HEK293 (cell line): ENCODE measurements at regions not wholly inside any gene's neighbourhood (a gene's known extent, or its start where the extent isn't known, plus 50 kb on each side); places are given as distances from the start of the nearest gene placed in this dataset.

ENCODE experiments used
- EGR2 ChIP-seq: fragments of 450-650 bp; formaldehyde crosslinking; IDR thresholded peaks from 2 replicates; pipeline ENCODE4 v1.5.1; 2016; ENCODE audit warnings: low read depth, missing biosample characterization, missing genetic modification characterization
- FEZF1 ChIP-seq: fragments of 450-650 bp; formaldehyde crosslinking; IDR thresholded peaks from 2 replicates; pipeline ENCODE4 v1.5.1; 2016; ENCODE audit warnings: missing biosample characterization, missing genetic modification characterization
- GLIS2 ChIP-seq: fragments of 450-650 bp; formaldehyde crosslinking; IDR thresholded peaks from 2 replicates; pipeline ENCODE4 v1.5.1; 2016; ENCODE audit warnings: missing biosample characterization, missing genetic modification characterization
- KLF10 ChIP-seq: fragments of 450-650 bp; IDR thresholded peaks from 2 replicates; pipeline ENCODE4 v1.5.1; 2018; ENCODE audit warnings: missing biosample characterization, mild to moderate bottlenecking, missing genetic modification characterization
- MZF1 ChIP-seq: fragments of 450-650 bp; formaldehyde crosslinking; IDR thresholded peaks from 2 replicates; pipeline ENCODE4 v1.5.1; 2017; ENCODE audit warnings: missing biosample characterization, missing genetic modification characterization, borderline replicate concordance
- OSR2 ChIP-seq: fragments of 450-650 bp; formaldehyde crosslinking; IDR thresholded peaks from 2 replicates; pipeline ENCODE4 v1.5.1; 2016; ENCODE audit warnings: missing biosample characterization, missing genetic modification characterization
- PRDM2 ChIP-seq: fragments of 450-650 bp; formaldehyde crosslinking; IDR thresholded peaks from 2 replicates; pipeline ENCODE4 v1.5.1; 2016; ENCODE audit warnings: missing biosample characterization, missing genetic modification characterization, borderline replicate concordance
- SALL2 ChIP-seq: fragments of 450-650 bp; formaldehyde crosslinking; IDR thresholded peaks from 2 replicates; pipeline ENCODE4 v1.5.0; 2017; ENCODE audit warnings: missing biosample characterization, mild to moderate bottlenecking, missing genetic modification characterization, borderline replicate concordance
- TRIM28 ChIP-seq: IDR thresholded peaks from 2 replicates; pipeline ENCODE4 v1.6.1; 2011; ENCODE audit warnings: low read length, control low read depth, borderline replicate concordance
- WT1 ChIP-seq: fragments of 450-650 bp; formaldehyde crosslinking; IDR thresholded peaks from 2 replicates; pipeline ENCODE4 v1.5.1; 2016; ENCODE audit warnings: missing biosample characterization, missing genetic modification characterization
- ZFHX2 ChIP-seq: fragments of 450-650 bp; formaldehyde crosslinking; conservative IDR thresholded peaks from 2 replicates; pipeline ENCODE4 v1.5.1; 2016; ENCODE audit warnings: missing biosample characterization, missing genetic modification characterization
- ZNF10 ChIP-seq: fragments of 450-650 bp; formaldehyde crosslinking; IDR thresholded peaks from 2 replicates; pipeline ENCODE4 v1.5.1; 2017; ENCODE audit warnings: missing biosample characterization, missing genetic modification characterization
- ZNF157 ChIP-seq: fragments of 450-650 bp; formaldehyde crosslinking; IDR thresholded peaks from 2 replicates; pipeline ENCODE4 v1.5.1; 2016; ENCODE audit warnings: missing biosample characterization, missing genetic modification characterization
- ZNF184 ChIP-seq: fragments of 450-650 bp; IDR thresholded peaks from 2 replicates; pipeline ENCODE4 v1.5.1; 2018; ENCODE audit warnings: missing biosample characterization, mild to moderate bottlenecking, missing genetic modification characterization
- ZNF202 ChIP-seq: fragments of 450-650 bp; formaldehyde crosslinking; IDR thresholded peaks from 2 replicates; pipeline ENCODE4 v1.5.1; 2016; ENCODE audit warnings: missing biosample characterization, missing genetic modification characterization, borderline replicate concordance
- ZNF221 ChIP-seq: fragments of 450-650 bp; formaldehyde crosslinking; IDR thresholded peaks from 2 replicates; pipeline ENCODE4 v1.5.1; 2017; ENCODE audit warnings: missing biosample characterization, missing genetic modification characterization, borderline replicate concordance
- ZNF223 ChIP-seq: fragments of 450-650 bp; formaldehyde crosslinking; IDR thresholded peaks from 2 replicates; pipeline ENCODE4 v1.5.1; 2016; ENCODE audit warnings: missing biosample characterization, missing genetic modification characterization
- ZNF274 ChIP-seq, 2 experiments: fragments of 200-500 bp in 1 of 2; fragments of 450-650 bp in 1 of 2; sonication (Bioruptor generic) in 1 of 2; formaldehyde crosslinking in 1 of 2; IDR thresholded peaks; 2 replicates each; pipeline versions ENCODE4 v1.5.1 to v1.6.1; 2014 to 2016; ENCODE audit warnings: borderline replicate concordance in 1 of 2, inconsistent platforms in 1 of 2, low read length in 1 of 2, missing biosample characterization in 1 of 2, missing genetic modification characterization in 1 of 2
- ZNF292 ChIP-seq: fragments of 450-650 bp; formaldehyde crosslinking; IDR thresholded peaks from 2 replicates; pipeline ENCODE4 v1.5.1; 2016; ENCODE audit warnings: low read depth, missing biosample characterization, missing genetic modification characterization, borderline replicate concordance
- ZNF324 ChIP-seq: fragments of 450-650 bp; formaldehyde crosslinking; IDR thresholded peaks from 2 replicates; pipeline ENCODE4 v1.5.1; 2016; ENCODE audit warnings: missing biosample characterization, missing genetic modification characterization
- ZNF341 ChIP-seq: fragments of 450-650 bp; formaldehyde crosslinking; IDR thresholded peaks from 2 replicates; pipeline ENCODE4; 2016; ENCODE audit warnings: low read depth, missing biosample characterization, missing genetic modification characterization
- ZNF404 ChIP-seq: fragments of 450-650 bp; formaldehyde crosslinking; IDR thresholded peaks from 2 replicates; pipeline ENCODE4 v1.5.1; 2017; ENCODE audit warnings: missing biosample characterization, missing genetic modification characterization
- ZNF501 ChIP-seq: fragments of 450-650 bp; formaldehyde crosslinking; IDR thresholded peaks from 2 replicates; pipeline ENCODE4 v1.5.1; 2016; ENCODE audit warnings: missing biosample characterization, missing genetic modification characterization
- ZNF510 ChIP-seq: fragments of 450-650 bp; formaldehyde crosslinking; IDR thresholded peaks from 2 replicates; pipeline ENCODE4 v1.5.1; 2018; ENCODE audit warnings: mild to moderate bottlenecking, missing genetic modification characterization, missing biosample characterization; ENCODE audit not compliant: insufficient replicate concordance
- ZNF513 ChIP-seq: fragments of 450-650 bp; IDR thresholded peaks from 2 replicates; pipeline ENCODE4 v1.5.1; 2018; ENCODE audit warnings: missing biosample characterization, missing genetic modification characterization
- ZNF529 ChIP-seq: fragments of 450-650 bp; formaldehyde crosslinking; IDR thresholded peaks from 2 replicates; pipeline ENCODE4 v1.5.1; 2017; ENCODE audit warnings: missing genetic modification characterization, missing biosample characterization; ENCODE audit not compliant: insufficient replicate concordance
- ZNF544 ChIP-seq: fragments of 450-650 bp; formaldehyde crosslinking; IDR thresholded peaks from 2 replicates; pipeline ENCODE4 v1.5.0; 2017; ENCODE audit warnings: missing biosample characterization, missing genetic modification characterization
- ZNF549 ChIP-seq: fragments of 450-650 bp; IDR thresholded peaks from 2 replicates; pipeline ENCODE4 v1.5.1; 2018; ENCODE audit warnings: missing biosample characterization, missing genetic modification characterization, mild to moderate bottlenecking, inconsistent platforms, moderate library complexity
- ZNF621 ChIP-seq: fragments of 450-650 bp; formaldehyde crosslinking; IDR thresholded peaks from 2 replicates; pipeline ENCODE4 v1.5.1; 2017; ENCODE audit warnings: missing biosample characterization, missing genetic modification characterization
- ZNF626 ChIP-seq: fragments of 450-650 bp; sonication (Bioruptor Pico); formaldehyde crosslinking; IDR thresholded peaks from 2 replicates; pipeline ENCODE4 v1.5.1; 2018; ENCODE audit warnings: missing biosample characterization, missing genetic modification characterization, inconsistent platforms
- ZSCAN23 ChIP-seq: fragments of 450-650 bp; formaldehyde crosslinking; IDR thresholded peaks from 2 replicates; pipeline ENCODE4 v1.5.1; 2016; ENCODE audit warnings: missing biosample characterization, missing genetic modification characterization
- TF ChIP-seq, protein P1 (sequence below): fragments of 450-650 bp; formaldehyde crosslinking; IDR thresholded peaks from 2 replicates; pipeline ENCODE4 v1.5.1; 2016; ENCODE audit warnings: missing biosample characterization, missing genetic modification characterization

DNA sequence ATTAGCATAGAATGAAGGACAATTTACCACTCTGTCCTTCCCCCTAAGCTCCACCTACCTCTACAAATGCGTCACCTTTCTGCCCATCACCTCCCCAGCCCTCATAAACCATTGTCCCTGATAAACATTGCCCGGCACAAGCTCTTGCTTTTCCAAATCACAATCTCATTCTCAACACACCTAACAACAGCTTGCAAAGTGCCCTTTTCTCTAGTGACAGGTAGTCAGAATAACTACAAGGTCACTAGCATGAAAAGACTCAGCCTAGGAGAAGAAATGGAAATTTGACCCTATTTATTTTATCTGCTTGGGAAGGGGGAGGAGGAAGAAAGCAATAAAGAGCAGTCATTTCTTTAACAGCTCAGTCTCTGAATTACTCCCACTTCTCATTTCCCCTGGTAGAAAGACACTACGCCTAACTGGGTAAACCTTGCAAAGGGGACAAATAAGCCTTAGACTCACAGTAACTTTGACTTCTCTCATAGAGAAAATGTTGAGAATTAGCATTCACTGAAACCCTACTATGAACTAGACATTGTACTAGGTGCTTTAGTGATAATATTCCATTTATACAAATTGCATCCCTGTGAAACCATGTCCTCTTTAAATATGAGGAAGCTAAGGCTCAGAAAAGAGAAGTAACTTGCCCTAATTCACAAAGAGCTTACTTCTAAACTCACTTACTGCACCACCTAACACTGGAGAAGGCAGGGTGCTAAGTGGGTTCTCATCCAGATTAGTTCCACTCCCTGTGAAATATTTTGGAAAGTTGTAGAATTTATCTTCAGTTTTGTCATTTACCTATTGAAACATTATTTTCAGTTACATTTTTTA is 116.2 kb upstream of the FNDC3A start (continued):
- TF ChIP-seq PRDM2 (tag by site-specific recombination) (no peak), FEZF1 (tag by site-specific recombination) (peak; percentile 81), ZNF513 (tag by site-specific recombination) (no peak), ZNF501 (tag by site-specific recombination) (peak; percentile 37; the same call in 1 of the 2 replicates), SALL2 (tag by site-specific recombination) (no peak), ZFHX2 (peak; percentile 28), ZNF223 (no peak), ZNF221 (tag by site-specific recombination) (no peak), ZNF549 (tag by site-specific recombination) (no peak), TRIM28 (no peak), ZNF529 (no peak), ZNF544 (tag by site-specific recombination) (no peak), ZNF510 (no peak), OSR2 (tag by site-specific recombination) (no peak), ZNF292 (tag by site-specific recombination) (no peak), ZNF626 (no peak), GLIS2 (tag by site-specific recombination) (no peak), ZNF202 (no peak), ZNF274 (IDR thresholded peaks at IDR 0.05; ENCODE audit: low read length) (no peak), ZNF274 (tag by site-specific recombination; IDR thresholded peaks at IDR 0.05; ENCODE audit: borderline replicate concordance) (no peak), ZNF157 (no peak), WT1 (tag by site-specific recombination) (peak; percentile 81), ZNF404 (tag by site-specific recombination) (no peak), ZNF184 (tag by site-specific recombination) (no peak), ZSCAN23 (tag by site-specific recombination) (no peak), ZNF324 (no peak), KLF10 (no peak), ZNF341 (tag by site-specific recombination) (peak; percentile 71), MZF1 (tag by site-specific recombination) (peak; percentile 13; the same call in 1 of the 2 replicates), EGR2 (tag by site-specific recombination) (peak; percentile 28; the same call in 1 of the 2 replicates), ZNF621 (tag by site-specific recombination) (no peak), ZNF10 (peak; percentile 76; the same call in 1 of the 2 replicates)
- TF ChIP-seq, protein P1, sequence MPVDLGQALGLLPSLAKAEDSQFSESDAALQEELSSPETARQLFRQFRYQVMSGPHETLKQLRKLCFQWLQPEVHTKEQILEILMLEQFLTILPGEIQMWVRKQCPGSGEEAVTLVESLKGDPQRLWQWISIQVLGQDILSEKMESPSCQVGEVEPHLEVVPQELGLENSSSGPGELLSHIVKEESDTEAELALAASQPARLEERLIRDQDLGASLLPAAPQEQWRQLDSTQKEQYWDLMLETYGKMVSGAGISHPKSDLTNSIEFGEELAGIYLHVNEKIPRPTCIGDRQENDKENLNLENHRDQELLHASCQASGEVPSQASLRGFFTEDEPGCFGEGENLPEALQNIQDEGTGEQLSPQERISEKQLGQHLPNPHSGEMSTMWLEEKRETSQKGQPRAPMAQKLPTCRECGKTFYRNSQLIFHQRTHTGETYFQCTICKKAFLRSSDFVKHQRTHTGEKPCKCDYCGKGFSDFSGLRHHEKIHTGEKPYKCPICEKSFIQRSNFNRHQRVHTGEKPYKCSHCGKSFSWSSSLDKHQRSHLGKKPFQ (tag by site-specific recombination), result no peak
